Small intestine (tissue), 7 donors: ENCODE measurements at regions not wholly inside any gene's neighbourhood (a gene's known extent, or its start where the extent isn't known, plus 50 kb on each side); places are given as distances from the start of the nearest gene placed in this dataset.

ENCODE experiments used
- DNase-seq, 2 donors: peaks; one replicate each; pipeline versions ENCODE4 v3.0.0 to v3.0.0-alpha.2; 2013
- FAIRE-seq: peaks from 2 replicates; lab custom pipeline; 2012; peaks lifted over from hg19 to GRCh38; lab: Jason Lieb, UNC
- H3K27ac ChIP-seq, 3 donors: one replicate each; pipeline ENCODE4 v1.5.1; 2013; ENCODE audit warnings: low read length in 2 of 3, mild to moderate bottlenecking in 2 of 3, control low read depth in 1 of 3, inconsistent platforms in 1 of 3, low read depth in 1 of 3, moderate library complexity in 1 of 3
- H3K27me3 ChIP-seq, 3 donors: one replicate each; pipeline ENCODE4 v1.6.1; 2013; ENCODE audit warnings: low read length in 3 of 3, inconsistent platforms in 1 of 3; ENCODE audit not compliant: control insufficient read depth in 3 of 3, insufficient read depth in 3 of 3
- H3K36me3 ChIP-seq, 3 donors: one replicate each; pipeline ENCODE4 v1.6.1; 2013; ENCODE audit warnings: low read length in 3 of 3, inconsistent platforms in 1 of 3, low read depth in 1 of 3, mild to moderate bottlenecking in 1 of 3, moderate library complexity in 1 of 3; ENCODE audit not compliant: control insufficient read depth in 3 of 3, insufficient read depth in 2 of 3
- H3K4me1 ChIP-seq, 3 donors: one replicate each; pipeline ENCODE4 v1.6.1; 2013; ENCODE audit warnings: low read length in 2 of 3, inconsistent platforms in 1 of 3, low read depth in 1 of 3, mild to moderate bottlenecking in 1 of 3, moderate library complexity in 1 of 3; ENCODE audit not compliant: control insufficient read depth in 3 of 3, insufficient read depth in 2 of 3
- H3K4me3 ChIP-seq, 3 donors: one replicate each; pipeline ENCODE4 v1.5.1; 2013; ENCODE audit warnings: low read length in 3 of 3, control low read depth in 1 of 3, inconsistent platforms in 1 of 3, low read depth in 1 of 3, mild to moderate bottlenecking in 1 of 3, moderate library complexity in 1 of 3
- H3K9me3 ChIP-seq, 2 donors: one replicate each; pipeline ENCODE4 v1.6.1; 2013; ENCODE audit warnings: low read depth in 1 of 2, low read length in 1 of 2; ENCODE audit not compliant: control insufficient read depth in 2 of 2, insufficient read depth in 1 of 2
- WGBS, 3 donors: extraction: QIAGEN DNeasy Blood & Tissue Kit; methylation state at CpG; one replicate each; pipeline ENCODE4 v1.1.7; 2013; 5-methylcytosine and 5-hydroxymethylcytosine counted together
- donor health status: healthy with polysubstance abuse.
- donor health status: control.
- donor health status: control.
- donor health status: Bipolar disorder and iron deficiency.
- donor health status: healthy.

GRCh38 chr15:46315434-46315833 is 680.6 kb downstream of the SQOR start:
- FAIRE-seq = no peak
- Histone ChIP-seq H3K4me1 (no peaks in the 10 kb centered on the region), H3K9me3 (no peaks in the 10 kb centered on the region), H3K36me3 (no peaks in the 10 kb centered on the region), H3K27ac (no peak overlapping the region), H3K27me3 (no peaks in the 10 kb centered on the region), H3K4me3 (no peak overlapping the region)
- no peak for DNase-seq
- WGBS, 3 donors = 22 to 43% (median 33%) methylated on average over 3 of the region's 3 CpGs

DNA sequence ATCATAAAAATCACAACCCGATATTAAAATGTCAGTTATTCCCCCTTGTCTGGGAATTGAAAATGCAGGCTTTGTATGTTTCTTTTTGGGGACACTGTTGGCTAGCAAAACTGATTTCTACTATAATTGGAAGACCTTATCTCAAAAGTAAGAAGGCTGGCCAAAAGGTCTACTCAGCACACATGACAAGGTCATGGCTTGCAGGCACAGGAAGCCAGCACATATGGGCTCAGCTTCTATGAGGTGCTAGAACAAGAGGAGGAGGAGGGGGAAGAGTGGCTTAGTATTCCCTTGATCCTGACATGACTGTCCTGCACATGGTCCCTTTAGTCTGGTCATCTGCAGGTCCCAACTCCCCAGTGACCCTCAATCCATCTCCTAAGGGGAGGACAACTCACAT is 681.2 kb downstream of the SQOR start:
- 83 to 86% (median 84%) methylated on average over 1 of the region's 1 CpG for whole genome bisulfite sequencing, 3 donors

GRCh38 chr15:46317029-46317428 is 682.2 kb downstream of the SQOR start:
- WGBS, 3 donors = 85 to 90% (median 88%) methylated on average over 2 of the region's 2 CpGs
- no peaks in the 10 kb centered on the region for H3K4me1 ChIP-seq
- DNase-seq (no peak), FAIRE-seq (no peak)
- H3K4me3 ChIP-seq = no peak overlapping the region
- H3K27ac ChIP-seq = no peak overlapping the region
- H3K9me3 ChIP-seq = no peaks in the 10 kb centered on the region
- peaks cover 0 to 2% (median 0%) of the 10 kb centered on the region in 3 donors for H3K27me3 ChIP-seq
- no peaks in the 10 kb centered on the region for H3K36me3 ChIP-seq

More for the DNA sequence above, 681.2 kb downstream of the SQOR start:
- H3K4me1 ChIP-seq = no peaks in the 10 kb centered on the region
- DNase-seq (no peak), FAIRE-seq (no peak)
- H3K4me3 ChIP-seq = no peak overlapping the region
- H3K27ac ChIP-seq = no peak overlapping the region
- H3K9me3 ChIP-seq = no peaks in the 10 kb centered on the region
- no peaks in the 10 kb centered on the region for H3K27me3 ChIP-seq
- no peaks in the 10 kb centered on the region for H3K36me3 ChIP-seq

DNA sequence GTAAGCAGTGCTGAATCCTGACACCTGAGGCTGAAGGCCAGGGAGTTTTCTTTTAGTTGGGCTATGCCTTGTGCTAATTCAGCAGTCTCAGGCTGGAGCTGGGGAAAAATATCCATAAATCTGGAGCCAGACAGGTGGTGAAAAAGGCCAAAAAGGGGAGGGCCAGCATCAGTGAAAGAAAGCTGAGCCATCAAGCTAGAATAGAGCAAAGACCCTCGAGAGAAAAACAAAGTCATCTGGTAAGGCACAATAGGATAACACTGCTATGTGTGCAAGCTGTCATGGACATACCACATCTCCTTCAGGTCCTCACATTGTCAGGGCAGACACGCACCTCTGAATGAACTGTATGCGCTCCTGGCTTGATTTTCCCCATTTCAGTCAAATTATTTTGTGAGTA is 687.9 kb downstream of the SQOR start:
- Histone ChIP-seq H3K4me3 (no peak overlapping the region), H3K9me3 (no peaks in the 10 kb centered on the region), H3K27ac (no peak overlapping the region), H3K27me3 (peaks cover 0 to 2% (median 0%) of the 10 kb centered on the region in 3 donors), H3K36me3 (no peaks in the 10 kb centered on the region), H3K4me1 (no peaks in the 10 kb centered on the region)
- DNase-seq (no peak), FAIRE-seq (no peak)
- WGBS, 3 donors = 65 to 84% (median 76%) methylated on average over 3 of the region's 3 CpGs

GRCh38 chr15:46326173-46326572 is 691.3 kb downstream of the SQOR start:
- Histone ChIP-seq H3K9me3 (no peaks in the 10 kb centered on the region), H3K36me3 (no peaks in the 10 kb centered on the region), H3K4me1 (no peaks in the 10 kb centered on the region), H3K4me3 (no peak overlapping the region), H3K27ac (no peak overlapping the region), H3K27me3 (peaks cover 0 to 2% (median 0%) of the 10 kb centered on the region in 3 donors)
- FAIRE-seq (no peak), DNase-seq (peak in 1 of 2 donors; percentile 25)

DNA sequence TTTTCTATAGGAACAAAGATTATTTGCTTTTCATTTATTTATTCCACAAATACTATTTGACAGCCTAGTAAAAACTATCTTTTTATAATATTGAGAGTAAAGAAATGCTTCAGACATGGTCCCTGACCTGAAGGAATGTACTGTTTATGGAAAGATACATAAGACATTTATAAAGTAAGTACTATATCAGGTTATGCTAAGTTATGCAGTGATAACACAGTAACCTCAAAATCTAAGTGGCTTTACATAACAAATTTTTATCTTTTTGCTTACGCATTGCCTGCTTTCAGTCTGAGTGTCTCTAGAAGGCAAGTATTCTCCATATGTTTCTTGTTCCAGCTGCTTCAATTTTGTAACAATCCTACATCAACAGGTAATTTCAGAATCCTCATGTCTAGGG is 694.0 kb downstream of the SQOR start:
- no peak overlapping the region for H3K27ac ChIP-seq
- no peaks in the 10 kb centered on the region for H3K9me3 ChIP-seq
- no peak for FAIRE-seq
- WGBS, 3 donors = 93 to 97% (median 97%) methylated on average over 1 of the region's 1 CpG
- no peaks in the 10 kb centered on the region for H3K36me3 ChIP-seq
- H3K4me1 ChIP-seq = no peaks in the 10 kb centered on the region
- no peaks in the 10 kb centered on the region for H3K27me3 ChIP-seq
- no peak overlapping the region for H3K4me3 ChIP-seq
- DNase-seq = no peak

- H3K9me3 ChIP-seq = no peaks in the 10 kb centered on the region
These were observed 695.0 kb downstream of the SQOR start for GRCh38 chr15:46329876-46330275.

GRCh38 chr15:46331546-46331945 is 696.7 kb downstream of the SQOR start:
- Histone ChIP-seq H3K4me1 (no peaks in the 10 kb centered on the region), H3K27ac (no peak overlapping the region), H3K9me3 (no peaks in the 10 kb centered on the region), H3K4me3 (no peak overlapping the region), H3K27me3 (no peaks in the 10 kb centered on the region), H3K36me3 (no peaks in the 10 kb centered on the region)
- DNase-seq = no peak
- no peak for FAIRE-seq

More at GRCh38 chr15:46329876-46330275, 695.0 kb downstream of the SQOR start:
- Histone ChIP-seq H3K36me3 (no peaks in the 10 kb centered on the region), H3K4me3 (no peak overlapping the region), H3K4me1 (no peaks in the 10 kb centered on the region), H3K27ac (no peak overlapping the region), H3K27me3 (no peaks in the 10 kb centered on the region)
- WGBS, 3 donors = 76 to 86% (median 78%) methylated on average over 1 of the region's 1 CpG
- no peak for DNase-seq
- FAIRE-seq = no peak

DNA sequence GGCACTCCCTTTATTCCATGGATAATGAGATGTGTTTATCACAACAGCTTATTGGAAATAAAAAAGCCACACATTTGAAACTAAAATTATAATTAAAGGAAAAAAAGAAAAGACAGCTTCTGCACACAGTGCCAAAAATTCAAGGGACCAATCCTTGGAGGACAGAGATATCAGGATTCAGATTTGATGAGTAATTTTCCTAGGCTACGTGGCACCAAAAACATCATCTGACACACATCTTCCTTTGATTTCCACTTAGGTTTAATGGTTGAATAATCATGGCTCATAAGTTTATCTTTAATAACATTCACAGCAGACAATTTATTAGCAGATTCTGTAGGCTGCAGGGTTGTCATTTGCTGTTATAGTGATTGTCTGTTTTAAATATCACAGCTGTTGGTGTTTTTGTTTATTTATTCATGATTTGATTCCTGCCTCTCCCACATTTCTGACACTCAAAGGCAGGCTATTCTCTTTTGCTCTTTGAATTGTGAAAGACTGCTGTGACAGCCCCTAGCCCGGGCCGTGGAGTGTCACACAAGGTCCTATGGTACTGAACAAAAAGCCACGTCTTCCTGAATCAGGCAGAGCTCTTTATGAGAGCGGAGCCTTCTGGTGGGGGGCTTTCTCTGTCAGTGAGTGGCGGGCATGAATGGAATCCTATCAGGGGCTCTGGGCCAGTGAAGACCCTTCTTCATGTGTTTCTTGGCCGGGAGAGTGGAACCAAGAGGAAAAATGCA is 708.5 kb downstream of the SQOR start:
- FAIRE-seq = no peak
- Histone ChIP-seq H3K27ac (no peak overlapping the region), H3K4me3 (no peak overlapping the region), H3K36me3 (no peaks in the 10 kb centered on the region), H3K4me1 (no peaks in the 10 kb centered on the region), H3K9me3 (no peaks in the 10 kb centered on the region), H3K27me3 (no peaks in the 10 kb centered on the region)
- DNase-seq = no peak
- 67 to 75% (median 70%) methylated on average over 7 of the region's 7 CpGs for WGBS, 3 donors
